Caco-2 (cell line): ENCODE measurements at regions not wholly inside any gene's neighbourhood (a gene's known extent, or its start where the extent isn't known, plus 50 kb on each side); places are given as distances from the start of the nearest gene placed in this dataset.

Experiments
- BruUV-seq: library from RNA; stranded (reverse); fragments of 400-500 nt; replicated peaks from 2 replicates; lab custom pipeline; 2021; lab: Mats Ljungman, UMichigan
- CTCF ChIA-PET: fragments of 300-600 bp; sonication (Branson Sonifier 250); formaldehyde crosslinking; loops from one replicate; lab custom pipeline; 2022; ENCODE audit warnings: antibody characterized with exemption; lab: Charles Lee
- POLR2A ChIA-PET: fragments of 300-600 bp; sonication (Branson Sonifier 250); formaldehyde crosslinking; loops from one replicate; lab custom pipeline; 2022; ENCODE audit warnings: antibody characterized with exemption; lab: Charles Lee
- DNase-seq, 2 experiments: peaks; one replicate each; pipeline versions ENCODE4 v3.0.0 to v3.0.0-alpha.2; 2020 to 2022
- H3K27me3 ChIP-seq: replicated peaks from 2 replicates; pipeline ENCODE4 v1.6.0; 2011; ENCODE audit warnings: low read length; ENCODE audit not compliant: control insufficient read depth, insufficient read depth
- H3K36me3 ChIP-seq: 2 replicates; pipeline ENCODE4 v1.5.1; 2011; ENCODE audit warnings: low read length; ENCODE audit not compliant: control insufficient read depth, insufficient read depth
- H3K4me1 ChIP-seq: fragments of 250-450 bp; sonication (Bioruptor Pico); 2 replicates; pipeline ENCODE4 v1.5.1; 2020; ENCODE audit warnings: mild to moderate bottlenecking
- H3K4me3 ChIP-seq: 2 replicates; pipeline ENCODE4 v1.5.1; 2011; ENCODE audit warnings: low read depth, mild to moderate bottlenecking, control low read depth, low read length
- H3K9me3 ChIP-seq: fragments of 250-450 bp; sonication (Bioruptor Pico); 2 replicates; pipeline ENCODE4 v1.5.1; 2020; ENCODE audit warnings: mild to moderate bottlenecking, moderate library complexity
- H3K27ac Mint-ChIP-seq: one replicate; pipeline ENCODE4 v1.8.0; 2022; ENCODE audit warnings: mixed read lengths; ENCODE audit not compliant: unreplicated experiment
- H3K27me3 Mint-ChIP-seq: one replicate; pipeline ENCODE4 v1.8.0; 2022; ENCODE audit warnings: mixed read lengths; ENCODE audit not compliant: insufficient read depth, unreplicated experiment
- H3K36me3 Mint-ChIP-seq: one replicate; pipeline ENCODE4 v1.8.0; 2022; ENCODE audit warnings: mild to moderate bottlenecking, mixed read lengths; ENCODE audit not compliant: insufficient read depth, unreplicated experiment
- H3K4me1 Mint-ChIP-seq: one replicate; pipeline ENCODE4 v1.8.0; 2022; ENCODE audit warnings: low read depth, mixed read lengths; ENCODE audit not compliant: unreplicated experiment
- H3K4me3 Mint-ChIP-seq: one replicate; pipeline ENCODE4 v1.8.0; 2022; ENCODE audit warnings: mild to moderate bottlenecking, moderate library complexity, mixed read lengths; ENCODE audit not compliant: unreplicated experiment
- H3K9me3 Mint-ChIP-seq: one replicate; pipeline ENCODE4 v1.8.0; 2022; ENCODE audit warnings: mixed read lengths; ENCODE audit not compliant: unreplicated experiment
- intact Hi-C: fragments of 100-400 bp; cut with micrococcal nuclease; formaldehyde crosslinking; loops from one replicate; pipeline ENCODE4 v1.10.0; 2022; ENCODE audit not compliant: unreplicated experiment
- TF ChIP-seq, protein P1 (sequence below), 2 experiments: fragments of 200-600 bp in 1 of 2; IDR thresholded peaks; 1 replicate in 1 of 2; 2 replicates in 1 of 2; pipeline versions ENCODE4 v1.5.1 to v1.8.0; 2011 to 2022; ENCODE audit warnings: antibody characterized with exemption in 1 of 2, control low read depth in 1 of 2, inconsistent platforms in 1 of 2, low read depth in 1 of 2, low read length in 1 of 2, mild to moderate bottlenecking in 1 of 2, moderate library complexity in 1 of 2; ENCODE audit not compliant: insufficient read depth in 1 of 2, severe bottlenecking in 1 of 2, unreplicated experiment in 1 of 2

DNA sequence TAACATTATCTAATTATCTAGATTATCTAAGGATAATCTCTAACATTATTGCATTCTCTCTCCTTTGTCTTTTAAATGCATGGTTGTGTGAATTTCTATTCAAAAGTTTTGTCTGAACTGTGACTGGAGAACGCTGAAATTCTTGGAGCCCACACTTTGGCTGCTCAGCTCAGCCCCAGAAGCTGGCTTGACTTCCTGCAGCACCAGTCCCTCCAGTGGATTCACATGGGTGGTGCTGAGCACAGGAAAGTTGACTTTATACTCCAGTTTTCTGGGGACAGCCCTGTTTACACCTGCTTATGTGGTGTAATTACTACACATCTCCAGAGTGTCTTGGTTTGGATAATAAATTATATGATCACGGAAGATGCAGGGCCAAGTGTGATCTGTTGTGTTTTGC, 255.1 kb upstream of the NOX3 start:
- Mint-ChIP-seq H3K9me3 (no peaks in the 10 kb centered on the region), H3K4me1 (no peaks in the 10 kb centered on the region), H3K27me3 (peaks cover 4% of the 10 kb centered on the region), H3K27ac (no peak overlapping the region), H3K4me3 (no peak overlapping the region), H3K36me3 (no peaks in the 10 kb centered on the region)
- Histone ChIP-seq H3K27me3 (no peaks in the 10 kb centered on the region), H3K4me3 (no peak overlapping the region), H3K4me1 (no peaks in the 10 kb centered on the region), H3K9me3 (no peaks in the 10 kb centered on the region), H3K36me3 (no peaks in the 10 kb centered on the region)
- no TSS peak for BruUV-seq
- no peak for DNase-seq
- ChIA-PET POLR2A (no interaction called here), CTCF (no interaction called here)
- TF ChIP-seq, protein P1, sequence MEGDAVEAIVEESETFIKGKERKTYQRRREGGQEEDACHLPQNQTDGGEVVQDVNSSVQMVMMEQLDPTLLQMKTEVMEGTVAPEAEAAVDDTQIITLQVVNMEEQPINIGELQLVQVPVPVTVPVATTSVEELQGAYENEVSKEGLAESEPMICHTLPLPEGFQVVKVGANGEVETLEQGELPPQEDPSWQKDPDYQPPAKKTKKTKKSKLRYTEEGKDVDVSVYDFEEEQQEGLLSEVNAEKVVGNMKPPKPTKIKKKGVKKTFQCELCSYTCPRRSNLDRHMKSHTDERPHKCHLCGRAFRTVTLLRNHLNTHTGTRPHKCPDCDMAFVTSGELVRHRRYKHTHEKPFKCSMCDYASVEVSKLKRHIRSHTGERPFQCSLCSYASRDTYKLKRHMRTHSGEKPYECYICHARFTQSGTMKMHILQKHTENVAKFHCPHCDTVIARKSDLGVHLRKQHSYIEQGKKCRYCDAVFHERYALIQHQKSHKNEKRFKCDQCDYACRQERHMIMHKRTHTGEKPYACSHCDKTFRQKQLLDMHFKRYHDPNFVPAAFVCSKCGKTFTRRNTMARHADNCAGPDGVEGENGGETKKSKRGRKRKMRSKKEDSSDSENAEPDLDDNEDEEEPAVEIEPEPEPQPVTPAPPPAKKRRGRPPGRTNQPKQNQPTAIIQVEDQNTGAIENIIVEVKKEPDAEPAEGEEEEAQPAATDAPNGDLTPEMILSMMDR (IDR thresholded peaks at IDR 0.05; ENCODE audit: insufficient read depth in 1 of 2, low read depth in 1 of 2, low read length in 1 of 2, severe bottlenecking in 1 of 2, unreplicated experiment in 1 of 2) = peak in 1 of 2 experiments; percentile 10
- intact Hi-C loops = no loop called here

DNA sequence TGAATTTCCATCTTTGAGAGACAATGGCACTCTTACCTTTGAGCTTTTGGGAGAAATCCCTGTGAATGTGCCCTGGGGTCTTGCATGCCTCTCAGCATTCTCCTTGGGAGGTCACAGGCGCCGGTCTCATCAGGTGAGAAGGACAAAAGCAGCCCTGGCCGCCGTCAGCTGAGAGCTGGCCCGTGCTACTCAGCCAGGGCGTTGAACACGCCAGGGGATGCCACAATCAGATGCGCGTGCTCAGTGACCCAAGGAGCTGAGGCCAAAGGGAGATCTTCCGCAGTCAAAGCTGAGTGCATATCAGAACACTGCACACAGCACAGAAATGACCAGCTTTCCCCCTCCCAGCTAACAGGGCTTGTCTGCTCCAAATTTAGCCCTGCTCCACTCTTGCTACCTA, 253.6 kb upstream of the NOX3 start:
- ChIA-PET CTCF (no interaction called here), POLR2A (no interaction called here)
- no peak overlapping the region for H3K4me3 ChIP-seq
- TF ChIP-seq, protein P1 (IDR thresholded peaks at IDR 0.05; ENCODE audit: insufficient read depth in 1 of 2, low read depth in 1 of 2, low read length in 1 of 2, severe bottlenecking in 1 of 2, unreplicated experiment in 1 of 2) = no peak
- H3K27me3 ChIP-seq = no peaks in the 10 kb centered on the region
- no peaks in the 10 kb centered on the region for H3K9me3 Mint-ChIP-seq
- BruUV-seq = no TSS peak
- intact Hi-C loops = loop anchor here (10.0 kb wide), 1 partner anchor 384 kb away; no protein-coding TSS in a partner anchor
- no peak overlapping the region for H3K4me3 Mint-ChIP-seq
- no peak overlapping the region for H3K27ac Mint-ChIP-seq
- no peaks in the 10 kb centered on the region for H3K4me1 ChIP-seq
- H3K36me3 Mint-ChIP-seq = no peaks in the 10 kb centered on the region
- H3K36me3 ChIP-seq = no peaks in the 10 kb centered on the region
- no peaks in the 10 kb centered on the region for H3K9me3 ChIP-seq
- no peaks in the 10 kb centered on the region for H3K4me1 Mint-ChIP-seq
- no peak for DNase-seq
- H3K27me3 Mint-ChIP-seq = no peaks in the 10 kb centered on the region

DNA sequence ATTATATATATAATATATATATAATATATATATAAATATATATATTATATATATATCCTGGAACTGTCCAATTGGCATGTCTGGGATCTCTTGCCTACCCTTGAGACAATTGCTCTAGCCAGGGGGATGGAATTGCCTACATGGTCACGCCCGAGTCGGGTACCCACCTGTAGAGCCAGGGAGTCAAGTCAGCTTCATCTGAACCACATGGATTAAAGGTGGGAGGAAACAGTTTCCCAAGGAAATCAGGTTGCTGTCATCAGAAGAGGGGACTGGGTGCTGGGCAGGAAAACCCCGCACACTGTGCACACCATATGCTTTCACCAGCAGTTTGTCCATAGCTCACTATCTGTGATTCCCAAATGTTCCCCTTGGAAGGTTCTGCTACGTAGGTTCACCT, 252.5 kb upstream of the NOX3 start:
- H3K36me3 ChIP-seq = no peaks in the 10 kb centered on the region
- TF ChIP-seq, protein P1 (IDR thresholded peaks at IDR 0.05; ENCODE audit: insufficient read depth in 1 of 2, low read depth in 1 of 2, low read length in 1 of 2, severe bottlenecking in 1 of 2, unreplicated experiment in 1 of 2) = no peak
- no peaks in the 10 kb centered on the region for H3K27me3 Mint-ChIP-seq
- H3K36me3 Mint-ChIP-seq = no peaks in the 10 kb centered on the region
- intact Hi-C loops = loop anchor here (10.0 kb wide), 1 partner anchor 383 kb away; no protein-coding TSS in a partner anchor
- H3K9me3 ChIP-seq = no peaks in the 10 kb centered on the region
- POLR2A ChIA-PET = no interaction called here
- H3K27me3 ChIP-seq = no peaks in the 10 kb centered on the region
- BruUV-seq = no TSS peak
- H3K9me3 Mint-ChIP-seq = no peaks in the 10 kb centered on the region
- H3K27ac Mint-ChIP-seq = no peak overlapping the region
- H3K4me1 ChIP-seq = peaks cover 5% of the 10 kb centered on the region; the same call in 1 of the 2 replicates
- no peak for DNase-seq
- no peak overlapping the region for H3K4me3 Mint-ChIP-seq
- CTCF ChIA-PET = no interaction called here
- H3K4me3 ChIP-seq = no peak overlapping the region
- H3K4me1 Mint-ChIP-seq = no peaks in the 10 kb centered on the region
